WTC11 (cell line): ENCODE measurements at regions not wholly inside any gene's neighbourhood (a gene's known extent, or its start where the extent isn't known, plus 50 kb on each side); places are given as distances from the start of the nearest gene placed in this dataset.

Source experiments
- ATF2 ChIP-seq: sonication (generic); formaldehyde crosslinking; IDR thresholded peaks from 2 replicates; pipeline ENCODE4 v1.8.1; 2022; ENCODE audit warnings: low read depth, missing genetic modification reagents, borderline replicate concordance
- CREB1 ChIP-seq: sonication (generic); formaldehyde crosslinking; IDR thresholded peaks from 2 replicates; pipeline ENCODE4 v1.8.0; 2023; ENCODE audit warnings: mild to moderate bottlenecking, missing genetic modification reagents
- CREM ChIP-seq: sonication (generic); formaldehyde crosslinking; IDR thresholded peaks from 2 replicates; pipeline ENCODE4 v1.8.1; 2022; ENCODE audit warnings: mild to moderate bottlenecking, missing genetic modification reagents, moderate library complexity
- CTCF ChIP-seq: fragments of 200-600 bp; IDR thresholded peaks from 2 replicates; pipeline ENCODE4 v1.8.0; 2022; ENCODE audit warnings: antibody characterized with exemption
- ELF4 ChIP-seq: sonication (generic); formaldehyde crosslinking; IDR thresholded peaks from 2 replicates; pipeline ENCODE4 v1.8.1; 2022; ENCODE audit warnings: low read depth, mild to moderate bottlenecking, moderate library complexity, missing genetic modification reagents
- FOXP1 ChIP-seq: sonication (generic); formaldehyde crosslinking; IDR thresholded peaks from 2 replicates; pipeline ENCODE4 v1.8.0; 2022; ENCODE audit warnings: missing genetic modification reagents, mild to moderate bottlenecking, moderate library complexity, borderline replicate concordance
- HMGXB4 ChIP-seq: sonication (generic); formaldehyde crosslinking; IDR thresholded peaks from 2 replicates; pipeline ENCODE4 v1.8.1; 2023; ENCODE audit warnings: mild to moderate bottlenecking, moderate library complexity, missing genetic modification reagents
- KAT7 ChIP-seq: sonication (generic); formaldehyde crosslinking; IDR thresholded peaks from 2 replicates; pipeline ENCODE4 v1.8.1; 2023; ENCODE audit warnings: missing genetic modification reagents, mild to moderate bottlenecking, borderline replicate concordance
- MAX ChIP-seq: sonication (generic); formaldehyde crosslinking; IDR thresholded peaks from 2 replicates; pipeline ENCODE4 v1.8.0; 2022; ENCODE audit warnings: mild to moderate bottlenecking, missing genetic modification reagents
- NR2C2 ChIP-seq: sonication (generic); formaldehyde crosslinking; IDR thresholded peaks from 2 replicates; pipeline ENCODE4 v1.8.0; 2022; ENCODE audit warnings: mild to moderate bottlenecking, missing genetic modification reagents
- SMAD4 ChIP-seq: sonication (generic); formaldehyde crosslinking; IDR thresholded peaks from 2 replicates; pipeline ENCODE4 v1.8.0; 2022; ENCODE audit warnings: mild to moderate bottlenecking, missing genetic modification reagents
- SP1 ChIP-seq: sonication (generic); formaldehyde crosslinking; conservative IDR thresholded peaks from 2 replicates; pipeline ENCODE4 v1.8.1; 2022; ENCODE audit warnings: missing genetic modification reagents
- TEAD4 ChIP-seq: sonication (generic); formaldehyde crosslinking; IDR thresholded peaks from 2 replicates; pipeline ENCODE4 v1.8.0; 2022; ENCODE audit warnings: mild to moderate bottlenecking, missing genetic modification reagents
- ZNF219 ChIP-seq: sonication (generic); formaldehyde crosslinking; IDR thresholded peaks from 2 replicates; pipeline ENCODE4 v1.8.0; 2023; ENCODE audit warnings: missing genetic modification reagents, mild to moderate bottlenecking, borderline replicate concordance

GRCh38 chr14:32018391-32019092, 58.6 kb upstream of the ARHGAP5 start:
- TF ChIP-seq MAX (CRISPR knock-in tag) = no peak
- no peak for TF ChIP-seq CTCF
- TF ChIP-seq CREB1 (CRISPR knock-in tag) = no peak
- TF ChIP-seq KAT7 = no peak
- TF ChIP-seq FOXP1 (CRISPR knock-in tag) = no peak
- TF ChIP-seq SP1 = no peak
- no peak for TF ChIP-seq SMAD4 (CRISPR knock-in tag)
- no peak for TF ChIP-seq NR2C2 (CRISPR knock-in tag)
- TF ChIP-seq CREM = no peak
- no peak for TF ChIP-seq ZNF219 (CRISPR knock-in tag)
- TF ChIP-seq ELF4 (CRISPR knock-in tag) = no peak
- TF ChIP-seq ATF2 = no peak
- TF ChIP-seq TEAD4 (CRISPR knock-in tag) = no peak
- TF ChIP-seq HMGXB4 (CRISPR knock-in tag) = no peak
